ENCODE measurements at regions not wholly inside any gene's neighbourhood (a gene's known extent, or its start where the extent isn't known, plus 50 kb on each side); places are given as distances from the start of the nearest gene placed in this dataset.

DNA sequence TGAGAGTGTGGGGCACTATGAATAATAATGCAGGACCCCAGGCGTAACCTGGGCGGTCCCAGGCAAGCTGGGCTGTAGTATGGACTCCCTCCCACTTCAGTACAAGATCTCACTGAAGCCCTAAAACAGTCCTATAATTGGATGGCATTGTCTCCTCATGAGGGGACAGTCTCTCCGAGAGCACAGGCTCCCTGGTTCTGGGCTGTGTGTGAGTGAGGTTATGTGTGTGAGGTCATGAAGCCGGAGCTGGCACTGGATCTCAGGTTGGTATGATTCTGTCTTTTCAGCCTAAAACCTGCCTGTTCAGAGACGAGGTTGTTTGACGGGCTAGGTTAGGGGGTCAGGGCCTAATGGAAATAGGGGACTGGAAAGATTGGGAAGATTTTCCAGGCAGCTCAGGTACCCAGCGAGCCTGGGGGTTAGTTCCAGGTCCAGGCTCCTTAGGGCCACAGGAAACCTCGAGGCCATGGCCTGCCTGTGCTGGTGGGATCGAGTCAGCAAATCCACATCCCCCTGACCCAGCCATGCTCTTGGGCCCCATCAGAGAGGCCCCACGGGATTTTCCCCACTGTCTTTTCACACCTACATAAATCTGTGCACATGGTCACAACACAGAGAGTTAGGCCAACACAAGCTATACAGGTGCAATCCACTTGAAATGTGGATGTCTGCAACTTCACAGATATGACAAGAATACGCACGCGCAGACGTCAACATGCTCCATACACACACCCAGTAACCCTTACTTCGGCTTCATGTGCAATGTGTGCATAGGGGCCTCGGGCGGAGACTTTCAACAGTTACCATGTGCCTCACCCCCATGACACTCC lies 94.8 kb downstream of the INHBB start:
- intact Hi-C loops (cut with micrococcal nuclease; ENCODE audit: unreplicated experiment) (no loop called here), in situ Hi-C loops (cut with HindIII; ENCODE audit: extremely low pct_ligation_motif_present, low pct_unique_long_range_greater_than_20kb) (no loop called here)
- POLR2A ChIA-PET = interaction anchor here (1.2 to 2.8 kb wide), 4 partner anchors 25 to 111 kb away, joined by 3 to 22 read pairs (median 3); no protein-coding TSS in a partner anchor
- Histone ChIP-seq H3K79me2 (ENCODE audit: insufficient read depth, low read length) (no peaks in the 10 kb centered on the region), H3K36me3 (replicated peaks in 1 of 2; ENCODE audit: control insufficient read depth in 1 of 2, insufficient read depth in 2 of 2, low read length in 2 of 2) (no peaks in the 10 kb centered on the region), H4K20me1 (ENCODE audit: insufficient read depth, low read length) (0 out of 2 replicates have a peak, but pooled peaks cover 3% of the 10 kb centered on the region), H3K9me3 (ENCODE audit: low read length) (no peaks in the 10 kb centered on the region), H3K9ac (ENCODE audit: insufficient read depth, low read depth, low read length) (no peak overlapping the region), H3K4me1 (ENCODE audit: insufficient read depth, low read length) (peaks cover 32% of the 10 kb centered on the region), H3K27me3 (ENCODE audit: control insufficient read depth in 1 of 2, insufficient read depth in 2 of 2, low read length in 2 of 2) (peaks cover 20 to 79% of the 10 kb centered on the region in 2 experiments), H3K4me2 (ENCODE audit: low read depth, low read length) (no peak overlapping the region), H3K4me3 (replicated peaks in 1 of 3; ENCODE audit: insufficient read depth in 1 of 3, low read depth in 2 of 3, low read length in 3 of 3) (no peak overlapping the region), H2AFZ (ENCODE audit: low read length) (no peak overlapping the region), H3K27ac (ENCODE audit: extremely low read length, insufficient read depth, low read length) (no peak overlapping the region)
- DNase-seq (ENCODE audit: low spot score) (no peak), FAIRE-seq (no peak), ATAC-seq (no peak)
- WGBS (ENCODE audit: low lambda C conversion rate) = 71% methylated on average over 17 of the region's 17 CpGs
- TF ChIP-seq SRSF1 (optimal IDR thresholded peaks at IDR 0.05; ENCODE audit: low read depth, low read length) (no peak), ZNF703 (CRISPR knock-in tag; IDR thresholded peaks at IDR 0.05; ENCODE audit: borderline replicate concordance) (no peak), SKI (IDR thresholded peaks at IDR 0.05; ENCODE audit: partially characterized antibody) (no peak), PATZ1 (CRISPR knock-in tag; IDR thresholded peaks at IDR 0.05) (no peak), ZBTB33 (CRISPR knock-in tag; IDR thresholded peaks at IDR 0.05) (peak; percentile 93), ZNF253 (CRISPR knock-in tag; IDR thresholded peaks at IDR 0.05; ENCODE audit: borderline replicate concordance) (0 out of 2 replicates have a peak, but pooled peaks have one; percentile 22), BRD4 (CRISPR knock-in tag; IDR thresholded peaks at IDR 0.05) (no peak)
- TF ChIP-seq, protein P1, sequence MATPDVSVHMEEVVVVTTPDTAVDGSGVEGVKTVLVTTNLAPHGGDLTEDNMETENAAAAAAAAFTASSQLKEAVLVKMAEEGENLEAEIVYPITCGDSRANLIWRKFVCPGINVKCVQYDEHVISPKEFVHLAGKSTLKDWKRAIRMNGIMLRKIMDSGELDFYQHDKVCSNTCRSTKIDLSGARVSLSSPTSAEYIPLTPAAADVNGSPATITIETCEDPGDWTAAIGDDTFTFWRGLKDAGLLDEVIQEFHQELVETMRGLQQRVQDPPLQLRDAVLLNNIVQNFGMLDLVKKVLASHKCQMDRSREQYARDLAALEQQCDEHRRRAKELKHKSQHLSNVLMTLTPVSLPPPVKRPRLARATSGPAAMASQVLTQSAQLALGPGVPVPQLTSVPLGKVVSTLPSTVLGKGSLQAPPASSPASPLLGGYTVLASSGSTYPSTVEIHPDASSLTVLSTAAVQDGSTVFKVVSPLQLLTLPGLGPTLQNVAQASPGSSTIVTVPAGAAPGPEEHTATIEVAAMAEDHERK (CRISPR knock-in tag; IDR thresholded peaks at IDR 0.05; ENCODE audit: low read depth) = no peak
- TF ChIP-seq, protein P2, sequence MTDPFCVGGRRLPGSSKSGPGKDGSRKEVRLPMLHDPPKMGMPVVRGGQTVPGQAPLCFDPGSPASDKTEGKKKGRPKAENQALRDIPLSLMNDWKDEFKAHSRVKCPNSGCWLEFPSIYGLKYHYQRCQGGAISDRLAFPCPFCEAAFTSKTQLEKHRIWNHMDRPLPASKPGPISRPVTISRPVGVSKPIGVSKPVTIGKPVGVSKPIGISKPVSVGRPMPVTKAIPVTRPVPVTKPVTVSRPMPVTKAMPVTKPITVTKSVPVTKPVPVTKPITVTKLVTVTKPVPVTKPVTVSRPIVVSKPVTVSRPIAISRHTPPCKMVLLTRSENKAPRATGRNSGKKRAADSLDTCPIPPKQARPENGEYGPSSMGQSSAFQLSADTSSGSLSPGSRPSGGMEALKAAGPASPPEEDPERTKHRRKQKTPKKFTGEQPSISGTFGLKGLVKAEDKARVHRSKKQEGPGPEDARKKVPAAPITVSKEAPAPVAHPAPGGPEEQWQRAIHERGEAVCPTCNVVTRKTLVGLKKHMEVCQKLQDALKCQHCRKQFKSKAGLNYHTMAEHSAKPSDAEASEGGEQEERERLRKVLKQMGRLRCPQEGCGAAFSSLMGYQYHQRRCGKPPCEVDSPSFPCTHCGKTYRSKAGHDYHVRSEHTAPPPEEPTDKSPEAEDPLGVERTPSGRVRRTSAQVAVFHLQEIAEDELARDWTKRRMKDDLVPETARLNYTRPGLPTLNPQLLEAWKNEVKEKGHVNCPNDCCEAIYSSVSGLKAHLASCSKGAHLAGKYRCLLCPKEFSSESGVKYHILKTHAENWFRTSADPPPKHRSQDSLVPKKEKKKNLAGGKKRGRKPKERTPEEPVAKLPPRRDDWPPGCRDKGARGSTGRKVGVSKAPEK (CRISPR knock-in tag; IDR thresholded peaks at IDR 0.05; ENCODE audit: borderline replicate concordance) = no peak
- CTCF ChIA-PET (ENCODE audit: low intra/inter-chr PET ratio, low total read pairs) = no interaction called here
- BruUV-seq (replicated peaks) = no TSS peak
